Neural progenitor cell (in vitro differentiated cells): ENCODE measurements at regions not wholly inside any gene's neighbourhood (a gene's known extent, or its start where the extent isn't known, plus 50 kb on each side); places are given as distances from the start of the nearest gene placed in this dataset.

Source experiments
- EZH2 ChIP-seq: fragments of 200-600 bp; sonication (generic); IDR thresholded peaks from 2 replicates; pipeline ENCODE4 v1.6.1; 2017; ENCODE audit warnings: antibody characterized with exemption, mild to moderate bottlenecking, moderate library complexity
- EZH2phosphoT487 ChIP-seq: fragments of 200-600 bp; sonication (generic); IDR thresholded peaks from 2 replicates; pipeline ENCODE4 v1.6.1; 2017; ENCODE audit warnings: antibody characterized with exemption
- TF ChIP-seq, protein P1 (sequence below): fragments of 200-600 bp; sonication (generic); IDR thresholded peaks from 2 replicates; pipeline ENCODE4 v1.5.1; 2017; ENCODE audit warnings: antibody characterized with exemption, mild to moderate bottlenecking

DNA sequence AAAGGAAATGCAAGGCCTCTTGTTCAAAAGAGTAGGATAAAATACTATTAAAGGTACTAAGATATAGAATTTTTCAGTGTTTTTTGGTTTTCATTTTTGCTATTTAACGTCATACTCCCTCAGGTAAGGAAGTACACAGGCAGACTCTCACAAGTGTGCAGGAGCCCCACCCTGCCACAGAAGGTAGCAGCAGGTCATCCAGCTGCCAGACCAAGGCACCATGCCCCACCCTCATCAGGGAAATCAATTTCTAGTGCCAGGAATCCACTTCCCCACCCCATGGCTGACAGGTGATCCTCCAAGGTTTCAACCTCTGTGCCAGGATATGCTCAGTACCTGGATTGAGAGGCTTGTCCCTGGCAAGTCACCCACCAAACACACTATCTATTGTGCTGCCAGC, 712.9 kb downstream of the SORCS3 start:
- TF ChIP-seq, protein P1, sequence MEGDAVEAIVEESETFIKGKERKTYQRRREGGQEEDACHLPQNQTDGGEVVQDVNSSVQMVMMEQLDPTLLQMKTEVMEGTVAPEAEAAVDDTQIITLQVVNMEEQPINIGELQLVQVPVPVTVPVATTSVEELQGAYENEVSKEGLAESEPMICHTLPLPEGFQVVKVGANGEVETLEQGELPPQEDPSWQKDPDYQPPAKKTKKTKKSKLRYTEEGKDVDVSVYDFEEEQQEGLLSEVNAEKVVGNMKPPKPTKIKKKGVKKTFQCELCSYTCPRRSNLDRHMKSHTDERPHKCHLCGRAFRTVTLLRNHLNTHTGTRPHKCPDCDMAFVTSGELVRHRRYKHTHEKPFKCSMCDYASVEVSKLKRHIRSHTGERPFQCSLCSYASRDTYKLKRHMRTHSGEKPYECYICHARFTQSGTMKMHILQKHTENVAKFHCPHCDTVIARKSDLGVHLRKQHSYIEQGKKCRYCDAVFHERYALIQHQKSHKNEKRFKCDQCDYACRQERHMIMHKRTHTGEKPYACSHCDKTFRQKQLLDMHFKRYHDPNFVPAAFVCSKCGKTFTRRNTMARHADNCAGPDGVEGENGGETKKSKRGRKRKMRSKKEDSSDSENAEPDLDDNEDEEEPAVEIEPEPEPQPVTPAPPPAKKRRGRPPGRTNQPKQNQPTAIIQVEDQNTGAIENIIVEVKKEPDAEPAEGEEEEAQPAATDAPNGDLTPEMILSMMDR, result no peak
- TF ChIP-seq EZH2, result no peak
- no peak for TF ChIP-seq EZH2phosphoT487
